ENCODE measurements at regions not wholly inside any gene's neighbourhood (a gene's known extent, or its start where the extent isn't known, plus 50 kb on each side); places are given as distances from the start of the nearest gene placed in this dataset.
"Not testable (repeated sequence)": the region's sequence is repeated elsewhere in the genome, so short reads cannot be mapped to it uniquely, and the experiment has no call there.

DNA sequence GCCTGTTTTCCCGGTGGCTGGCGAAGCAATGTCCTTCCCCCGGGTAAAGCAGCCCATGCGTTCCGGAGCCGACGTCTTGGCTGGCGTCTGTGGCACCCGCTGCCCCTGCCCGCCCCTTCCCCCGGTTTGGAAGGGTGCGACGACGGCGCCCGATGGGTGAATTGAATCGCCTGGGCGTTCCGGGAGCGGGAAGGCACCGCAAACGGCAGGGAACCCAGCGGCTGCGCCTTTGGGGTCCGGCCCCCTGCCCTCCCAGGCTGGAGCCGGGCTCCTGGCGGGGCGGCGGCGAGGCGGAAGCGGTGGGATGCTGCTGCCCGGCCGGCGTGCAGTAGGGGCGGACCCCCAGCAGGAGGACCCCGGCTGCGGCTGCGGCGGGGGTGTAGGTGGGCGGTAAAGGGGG lies 123.6 kb upstream of the RHOU start:
- not testable (repeated sequence) for H3K4me3 ChIP-seq, H3K27ac ChIP-seq

DNA sequence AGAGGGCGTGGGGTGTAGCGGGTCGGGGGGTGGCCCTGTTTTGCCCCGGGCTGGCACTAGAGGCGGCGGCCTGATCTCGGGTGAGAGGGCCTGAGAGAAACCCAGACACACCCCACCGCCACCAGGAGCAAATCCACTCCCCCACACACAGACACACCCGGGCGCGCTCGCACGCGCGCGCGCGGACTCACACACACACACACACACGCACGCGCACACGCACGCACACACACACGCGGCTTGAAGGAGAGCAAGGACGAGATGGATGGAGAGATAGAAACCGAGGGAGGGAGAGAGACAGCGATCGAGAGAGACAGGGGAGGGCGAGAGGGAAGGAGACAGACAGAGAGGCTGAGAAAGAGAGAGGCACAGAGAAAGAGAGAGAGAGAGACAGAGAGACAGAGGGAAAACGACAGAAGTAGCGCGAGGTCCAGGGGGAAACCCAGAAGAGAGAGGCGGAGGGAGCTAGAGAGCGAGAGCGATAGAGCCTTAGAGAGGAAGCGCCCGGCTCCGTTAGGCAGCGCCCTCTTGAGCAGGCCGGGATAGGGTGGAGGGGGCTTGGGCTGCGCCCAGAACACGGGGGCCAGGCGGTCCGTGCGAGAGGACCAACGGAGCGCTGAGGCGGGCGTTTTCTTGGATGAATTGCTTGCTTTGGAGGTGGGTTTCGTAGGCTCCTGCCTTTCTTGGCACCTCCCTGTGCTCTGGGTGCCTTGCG lies 113.1 kb upstream of the RHOU start:
- not testable (repeated sequence) for H3K27ac ChIP-seq

DNA sequence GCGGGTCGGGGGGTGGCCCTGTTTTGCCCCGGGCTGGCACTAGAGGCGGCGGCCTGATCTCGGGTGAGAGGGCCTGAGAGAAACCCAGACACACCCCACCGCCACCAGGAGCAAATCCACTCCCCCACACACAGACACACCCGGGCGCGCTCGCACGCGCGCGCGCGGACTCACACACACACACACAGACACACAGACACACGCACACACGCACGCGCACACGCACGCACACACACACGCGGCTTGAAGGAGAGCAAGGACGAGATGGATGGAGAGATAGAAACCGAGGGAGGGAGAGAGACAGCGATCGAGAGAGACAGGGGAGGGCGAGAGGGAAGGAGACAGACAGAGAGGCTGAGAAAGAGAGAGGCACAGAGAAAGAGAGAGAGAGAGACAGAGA lies 108.8 kb upstream of the RHOU start:
- not testable (repeated sequence) for H3K4me3 ChIP-seq, H3K27ac ChIP-seq

More for the DNA sequence above, 113.1 kb upstream of the RHOU start:
- not testable (repeated sequence) for H3K4me3 ChIP-seq

DNA sequence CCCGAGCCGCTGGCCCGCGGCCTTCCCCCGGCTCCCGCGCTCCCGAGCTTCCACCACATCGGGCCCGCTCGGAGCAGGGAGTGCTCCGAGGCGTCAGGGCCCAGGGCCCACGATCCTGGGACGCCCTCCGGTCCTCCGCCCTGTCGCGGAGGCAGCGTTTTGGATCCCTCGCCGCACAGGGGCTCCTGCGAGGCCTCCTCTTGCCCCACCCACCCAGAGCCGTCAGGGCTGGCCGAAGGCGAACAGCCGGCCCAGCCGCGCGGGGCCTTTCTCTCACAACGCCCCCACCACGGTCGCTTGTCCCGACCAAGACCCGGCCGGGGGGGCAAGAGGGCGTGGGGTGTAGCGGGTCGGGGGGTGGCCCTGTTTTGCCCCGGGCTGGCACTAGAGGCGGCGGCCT lies 102.4 kb upstream of the RHOU start:
- H3K4me3 ChIP-seq, result peak overlapping the region in 3 of 7 experiments; percentile 17 to 35 (median 31)
- H3K27ac ChIP-seq, result not testable (repeated sequence)

DNA sequence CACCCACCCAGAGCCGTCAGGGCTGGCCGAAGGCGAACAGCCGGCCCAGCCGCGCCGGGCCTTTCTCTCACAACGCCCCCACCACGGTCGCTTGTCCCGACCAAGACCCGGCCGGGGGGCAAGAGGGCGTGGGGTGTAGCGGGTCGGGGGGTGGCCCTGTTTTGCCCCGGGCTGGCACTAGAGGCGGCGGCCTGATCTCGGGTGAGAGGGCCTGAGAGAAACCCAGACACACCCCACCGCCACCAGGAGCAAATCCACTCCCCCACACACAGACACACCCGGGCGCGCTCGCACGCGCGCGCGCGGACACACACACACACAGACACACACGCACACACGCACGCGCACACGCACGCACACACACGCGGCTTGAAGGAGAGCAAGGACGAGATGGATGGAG lies 100.0 kb upstream of the RHOU start:
- Histone ChIP-seq H3K4me3 (peak overlapping the region in 6 of 7 experiments; percentile 16 to 42 (median 26)), H3K27ac (peak overlapping the region in 6 of 21 experiments; percentile 2 to 66 (median 16))

DNA sequence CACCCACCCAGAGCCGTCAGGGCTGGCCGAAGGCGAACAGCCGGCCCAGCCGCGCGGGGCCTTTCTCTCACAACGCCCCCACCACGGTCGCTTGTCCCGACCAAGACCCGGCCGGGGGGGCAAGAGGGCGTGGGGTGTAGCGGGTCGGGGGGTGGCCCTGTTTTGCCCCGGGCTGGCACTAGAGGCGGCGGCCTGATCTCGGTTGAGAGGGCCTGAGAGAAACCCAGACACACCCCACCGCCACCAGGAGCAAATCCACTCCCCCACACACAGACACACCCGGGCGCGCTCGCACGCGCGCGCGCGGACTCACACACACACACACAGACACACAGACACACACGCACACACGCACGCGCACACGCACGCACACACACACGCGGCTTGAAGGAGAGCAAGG lies 97.8 kb upstream of the RHOU start:
- H3K27ac ChIP-seq, result not testable (repeated sequence)
- peak overlapping the region in 2 of 7 experiments; percentile 26 to 29 for H3K4me3 ChIP-seq

DNA sequence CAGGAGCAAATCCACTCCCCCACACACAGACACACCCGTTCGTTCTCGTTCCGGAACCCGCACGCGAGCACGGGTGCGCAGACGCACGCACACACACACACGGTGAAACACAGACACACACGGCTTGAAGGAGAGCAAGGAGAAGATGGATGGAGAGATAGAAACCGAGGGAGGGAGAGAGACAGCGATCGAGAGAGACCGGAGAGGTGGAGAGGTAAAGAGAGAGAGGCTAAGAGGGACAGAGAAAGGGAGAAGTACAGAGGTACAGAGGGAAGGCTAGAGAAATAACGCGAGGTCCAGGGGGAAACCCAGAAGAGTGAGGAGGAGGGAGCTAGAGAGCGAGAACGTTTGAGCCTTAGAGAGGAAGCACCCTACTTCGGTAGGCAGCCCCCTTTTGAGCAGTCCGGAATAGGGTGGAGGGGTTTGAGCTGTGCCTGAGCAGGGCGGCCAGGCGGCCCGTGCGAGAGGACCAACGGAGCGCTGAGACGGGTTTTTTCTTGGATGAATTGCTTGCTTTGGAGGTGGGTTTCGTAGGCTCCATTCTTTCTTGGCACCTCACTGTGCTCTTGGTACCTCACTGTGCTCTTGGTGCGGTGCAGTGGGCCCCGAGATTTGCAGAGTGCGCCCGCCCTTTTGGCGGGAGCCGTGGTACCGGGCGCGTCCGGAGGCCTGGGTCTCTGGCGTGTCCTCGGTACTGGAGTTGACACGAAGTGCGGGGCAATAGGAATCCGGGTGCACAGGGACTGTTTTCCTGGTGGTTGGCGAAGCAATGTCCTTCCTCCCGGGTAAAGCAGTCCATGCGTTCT lies 88.4 kb upstream of the RHOU start:
- H3K4me3 ChIP-seq, result peak overlapping the region; percentile 26 to 45 (median 40)
- H3K27ac ChIP-seq, result peak overlapping the region in 6 of 21 experiments; percentile 2 to 33 (median 14)

DNA sequence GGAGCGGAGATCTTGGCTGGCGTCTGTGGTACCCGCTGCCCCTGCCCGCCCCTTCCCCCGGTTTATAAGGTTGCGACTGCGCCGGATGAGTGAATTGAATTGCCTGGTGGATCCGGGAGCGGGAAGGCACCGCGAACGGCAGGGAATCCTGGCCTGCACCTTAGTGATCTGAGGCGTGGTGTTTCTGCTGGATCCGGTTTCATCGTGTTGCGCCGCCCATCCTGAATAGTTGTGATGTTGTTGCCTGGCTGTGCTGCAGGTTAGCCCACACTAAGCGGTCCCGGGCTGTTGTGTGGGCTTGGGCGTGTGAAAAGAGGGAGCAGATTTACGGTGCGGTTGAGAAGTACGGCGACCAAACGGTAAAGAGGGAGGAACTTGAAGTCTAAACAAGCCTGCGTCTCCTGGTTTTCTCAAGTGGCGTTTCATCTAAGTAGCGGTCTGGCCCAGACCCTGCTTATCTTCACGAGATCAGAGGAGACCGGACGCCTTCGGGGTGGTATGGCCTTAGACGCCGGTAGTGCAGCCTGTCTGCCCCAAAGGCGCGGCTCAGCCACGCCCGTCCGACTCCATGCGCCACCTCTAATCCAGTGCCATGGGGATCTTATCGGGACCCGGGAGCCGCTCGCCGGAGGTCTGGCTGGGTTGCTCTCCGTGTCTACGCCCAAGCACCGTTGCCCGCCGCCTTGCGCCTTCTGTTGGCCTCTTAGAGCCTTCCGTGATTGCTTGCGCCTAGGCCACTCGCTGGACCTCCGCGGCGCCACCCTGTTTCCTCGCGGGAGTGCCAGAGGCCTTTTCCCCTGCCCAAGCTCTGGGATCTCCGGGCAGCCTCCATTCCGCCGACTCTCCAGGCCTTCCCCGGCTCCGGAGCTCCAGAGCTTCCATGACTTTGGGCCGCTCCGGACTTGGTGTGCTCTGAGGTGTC lies 87.5 kb upstream of the RHOU start:
- Histone ChIP-seq H3K27ac (peak overlapping the region in 6 of 21 experiments; percentile 2 to 37 (median 14)), H3K4me3 (peak overlapping the region; percentile 26 to 45 (median 40))

DNA sequence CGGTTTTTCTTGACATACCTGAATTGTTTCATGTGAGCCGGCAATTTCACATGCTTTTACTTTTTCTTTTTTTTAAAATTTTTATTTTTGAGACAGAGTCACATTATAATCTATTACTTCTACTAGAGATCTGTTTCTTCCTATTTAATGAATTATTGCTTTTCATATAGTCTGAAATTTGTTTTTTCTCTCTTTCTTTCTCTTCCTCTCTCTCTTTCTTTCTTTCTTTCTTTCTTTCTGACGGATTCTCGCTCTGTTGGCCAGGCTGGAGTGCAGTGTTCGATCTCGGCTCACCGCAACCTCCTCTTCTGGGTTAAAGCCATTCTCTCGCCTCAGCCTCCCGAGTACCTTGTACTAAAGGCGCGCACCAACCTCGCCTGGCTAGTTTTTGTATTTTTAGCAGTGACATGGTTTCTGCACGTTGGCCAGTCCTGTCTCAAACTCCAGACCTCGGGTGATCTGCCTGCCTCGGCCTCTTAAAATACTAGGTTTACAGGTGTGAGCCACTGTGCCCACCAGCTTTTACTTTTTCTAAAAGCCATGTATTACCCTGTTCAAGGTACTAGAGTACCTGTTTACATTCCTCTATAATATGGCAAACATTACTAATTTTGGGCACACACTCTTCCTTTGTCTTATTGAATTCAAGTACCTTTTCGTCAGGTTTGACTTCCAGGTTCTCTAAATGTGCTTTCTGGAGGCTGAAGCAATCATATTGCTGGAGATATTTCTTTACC lies 86.5 kb upstream of the RHOU start:
- peak overlapping the region in 1 of 21 experiments; percentile 21 for H3K27ac ChIP-seq
- no peak overlapping the region for H3K4me3 ChIP-seq

DNA sequence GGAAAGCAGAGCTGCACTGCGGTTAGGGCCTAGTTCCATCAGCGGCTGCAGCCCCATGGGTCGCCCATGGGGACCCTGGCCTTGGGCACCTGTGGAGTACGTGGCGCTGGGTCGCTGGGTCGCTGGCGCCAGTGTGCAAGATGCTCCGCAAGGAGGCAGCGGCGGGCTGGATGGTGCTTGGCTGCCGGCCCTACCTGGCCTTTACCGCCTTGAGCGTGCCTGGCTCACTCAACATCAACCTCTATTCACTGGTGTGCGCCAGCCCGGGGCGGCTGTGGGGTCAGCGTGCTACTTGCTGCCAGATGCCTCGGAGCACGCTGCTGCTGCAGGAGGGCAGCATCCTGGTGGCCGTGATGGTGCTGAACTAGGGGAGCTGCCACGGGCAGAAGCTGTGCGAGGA lies 85.1 kb upstream of the RHOU start:
- H3K4me3 ChIP-seq, result no peak overlapping the region
- H3K27ac ChIP-seq, result no peak overlapping the region

DNA sequence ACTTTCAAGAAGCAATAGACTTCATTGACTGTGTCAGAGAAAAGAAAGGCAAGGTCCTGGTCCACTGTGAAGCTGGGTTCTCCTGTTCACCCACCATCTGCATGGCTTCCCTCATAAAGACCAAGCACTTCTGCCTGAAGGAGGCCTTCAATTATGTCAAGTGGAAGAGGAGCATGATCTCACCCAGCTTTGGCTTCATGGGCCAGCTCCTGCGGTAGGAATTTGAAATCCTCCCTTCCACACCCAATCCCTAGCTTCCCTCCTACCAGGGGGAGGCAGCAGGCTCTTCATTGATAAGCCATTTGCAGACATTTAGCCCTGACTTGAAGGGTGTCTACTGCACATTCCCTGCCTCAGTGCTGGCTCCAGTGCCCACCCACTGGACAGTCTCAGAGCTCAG lies 84.3 kb upstream of the RHOU start:
- H3K27ac ChIP-seq, result no peak overlapping the region
- no peak overlapping the region for H3K4me3 ChIP-seq

DNA sequence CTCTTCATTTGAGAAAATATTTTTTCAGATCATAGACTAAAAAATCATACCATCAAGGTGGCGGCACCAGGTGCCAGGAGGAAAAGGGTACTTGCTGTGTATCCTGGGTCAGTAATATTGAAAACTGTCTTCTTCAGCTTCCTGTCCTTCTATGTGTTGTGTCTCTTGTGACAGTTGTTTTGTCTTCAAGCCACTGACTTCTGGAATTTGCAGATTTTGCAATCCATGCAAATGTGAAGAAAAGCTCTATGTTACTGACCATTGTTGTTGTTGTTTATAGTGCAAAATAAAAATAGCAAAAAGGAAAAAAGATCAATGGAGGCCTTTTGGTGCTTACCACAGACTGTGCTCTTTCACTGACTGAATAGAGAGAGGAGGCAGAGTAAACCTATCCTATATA lies 83.2 kb upstream of the RHOU start:
- no peak overlapping the region for H3K27ac ChIP-seq
- no peak overlapping the region for H3K4me3 ChIP-seq

DNA sequence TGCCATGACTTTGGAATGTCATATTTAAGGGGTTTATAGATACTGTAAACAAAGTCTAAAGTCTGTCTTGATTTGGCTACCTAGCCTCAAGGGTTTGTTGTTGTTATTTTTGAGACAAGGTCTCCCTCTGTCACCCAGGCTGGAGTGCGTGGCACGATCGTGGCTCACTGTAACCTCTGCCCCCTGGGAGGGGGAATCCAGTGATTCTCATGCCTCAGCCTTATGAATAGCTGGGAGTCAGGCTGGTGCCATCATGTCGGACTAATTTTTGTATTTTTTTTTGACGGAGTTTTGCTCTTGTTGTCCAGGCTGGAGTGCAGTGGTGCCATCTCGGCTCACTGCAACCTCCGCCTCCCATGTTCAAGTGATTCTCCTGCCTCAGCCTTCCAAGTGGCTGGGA lies 82.2 kb upstream of the RHOU start:
- H3K4me3 ChIP-seq, H3K27ac ChIP-seq: not testable (repeated sequence)

DNA sequence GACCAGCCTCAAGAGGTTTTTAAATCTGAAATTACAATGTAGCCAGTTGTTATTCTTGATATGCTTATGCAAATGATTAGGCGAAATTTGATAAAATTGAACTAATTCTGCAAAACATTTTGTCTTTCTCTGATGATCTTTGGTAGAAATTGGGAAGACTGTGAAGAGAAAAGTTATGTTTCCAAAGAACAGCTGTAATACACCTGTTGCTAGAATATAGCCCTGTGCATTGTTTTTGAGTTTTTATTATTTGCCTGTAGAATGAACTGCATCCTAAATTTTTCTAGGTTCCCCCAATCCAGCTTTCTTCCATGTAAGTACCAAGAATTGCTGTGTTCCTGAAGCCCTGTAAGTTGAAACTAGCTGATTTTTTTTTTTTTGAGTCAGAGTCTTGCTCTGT lies 81.5 kb upstream of the RHOU start:
- Histone ChIP-seq H3K27ac (no peak overlapping the region), H3K4me3 (no peak overlapping the region)

DNA sequence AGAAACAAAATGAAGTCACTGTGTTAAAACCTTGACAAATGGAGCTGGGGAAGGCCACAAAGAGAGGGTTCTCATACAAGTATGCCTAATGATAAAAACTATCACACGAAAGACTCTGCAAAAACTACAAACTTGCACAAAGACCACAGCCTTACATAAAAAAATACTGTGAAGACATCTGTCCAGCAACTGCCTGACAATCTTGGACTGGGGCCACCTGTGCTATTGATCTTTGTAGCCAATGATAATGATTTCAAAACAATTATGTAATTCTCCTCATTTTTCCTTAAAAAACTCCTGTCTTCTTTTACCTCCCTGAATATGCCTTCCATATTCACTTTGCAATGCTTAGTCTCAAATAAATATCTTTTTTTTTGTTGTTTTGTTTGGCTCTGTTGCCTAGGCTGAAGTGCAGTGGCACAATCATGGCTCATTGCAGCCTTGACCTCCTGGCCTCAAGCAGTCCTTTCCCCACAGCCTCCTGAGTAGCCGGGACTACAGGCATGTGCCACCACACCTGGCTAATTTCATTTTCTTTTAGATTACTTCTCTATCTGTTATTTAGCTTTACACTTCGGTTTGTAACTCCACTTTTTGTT lies 79.4 kb upstream of the RHOU start:
- Histone ChIP-seq H3K27ac (no peak overlapping the region), H3K4me3 (no peak overlapping the region)

DNA sequence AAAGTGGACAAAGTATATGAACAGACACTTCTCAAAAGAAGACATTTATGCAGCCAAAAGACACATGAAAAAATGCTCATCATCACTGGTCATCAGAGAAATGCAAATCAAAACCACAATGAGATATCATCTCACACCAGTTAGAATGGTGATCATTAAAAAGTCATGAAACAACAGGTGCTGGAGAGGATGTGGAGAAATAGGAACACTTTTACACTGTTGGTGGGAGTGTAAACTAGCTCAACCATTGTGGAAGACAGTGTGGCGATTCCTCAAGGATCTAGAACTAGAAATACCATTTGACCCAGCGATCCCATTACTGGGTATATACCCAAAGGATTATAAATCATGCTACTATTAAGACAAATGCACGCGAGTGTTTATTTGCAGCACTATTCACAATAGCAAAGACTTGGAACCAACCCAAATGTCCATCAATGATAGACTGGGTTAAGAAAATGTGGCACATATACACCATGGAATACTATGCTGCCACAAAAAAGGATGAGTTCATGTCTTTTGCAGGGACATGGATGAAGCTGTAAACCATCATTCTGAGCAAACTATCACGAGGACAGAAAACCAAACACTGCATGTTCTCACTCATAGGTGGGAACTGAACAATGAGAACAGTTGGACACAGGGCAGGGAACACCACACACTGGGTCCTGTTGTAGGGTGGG lies 73.1 kb upstream of the RHOU start:
- H3K4me3 ChIP-seq, H3K27ac ChIP-seq: not testable (repeated sequence)

DNA sequence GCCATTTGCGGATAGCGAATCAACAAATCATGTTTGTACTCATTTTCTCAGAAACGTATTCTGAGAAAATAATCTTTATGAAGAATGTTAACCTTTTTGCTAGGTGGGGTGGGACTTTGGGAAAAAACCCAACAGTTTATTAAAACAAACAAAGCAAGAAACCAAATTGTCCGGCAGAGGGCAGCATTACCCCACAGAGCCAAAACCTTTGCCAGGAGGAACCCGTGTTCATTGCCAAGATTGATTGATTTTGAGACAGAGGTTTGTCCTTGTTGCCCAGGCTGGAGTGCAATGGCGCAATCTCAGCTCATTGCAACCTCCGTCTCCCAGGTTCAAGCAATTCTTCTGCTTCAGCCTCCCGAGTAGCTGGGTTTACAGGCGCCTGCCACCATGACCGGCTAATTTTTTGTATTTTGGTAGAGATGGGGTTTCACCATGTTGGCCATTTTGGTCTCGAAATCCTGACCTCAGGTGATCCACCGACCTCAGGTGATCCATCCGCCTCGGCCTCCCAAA lies 70.8 kb upstream of the RHOU start:
- no peak overlapping the region for H3K4me3 ChIP-seq
- H3K27ac ChIP-seq, result no peak overlapping the region

Measured in skin epidermis (tissue), 12 donors.